ENCODE measurements at regions not wholly inside any gene's neighbourhood (a gene's known extent, or its start where the extent isn't known, plus 50 kb on each side); places are given as distances from the start of the nearest gene placed in this dataset.

DNA sequence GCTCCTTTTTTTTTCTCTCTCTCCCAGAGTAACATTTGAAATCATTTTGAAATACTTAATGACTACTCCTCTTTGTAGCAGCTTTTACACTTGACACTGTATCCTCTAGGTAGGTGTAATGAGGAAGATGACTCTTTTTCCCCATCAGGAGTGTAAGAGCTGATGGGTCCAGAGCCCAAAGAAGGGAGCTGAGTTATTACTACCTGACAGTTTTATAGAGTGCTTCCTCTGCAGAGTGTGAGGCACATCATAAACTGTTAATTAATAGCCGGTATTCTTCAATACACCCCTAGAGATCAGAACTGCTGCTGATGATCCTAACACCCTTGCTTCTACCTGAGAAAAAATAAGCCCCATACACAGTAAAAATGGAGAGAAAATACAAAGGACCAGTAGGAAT is 279.8 kb upstream of the SEMA3A start:
- DNase-seq, result no peak

DNA sequence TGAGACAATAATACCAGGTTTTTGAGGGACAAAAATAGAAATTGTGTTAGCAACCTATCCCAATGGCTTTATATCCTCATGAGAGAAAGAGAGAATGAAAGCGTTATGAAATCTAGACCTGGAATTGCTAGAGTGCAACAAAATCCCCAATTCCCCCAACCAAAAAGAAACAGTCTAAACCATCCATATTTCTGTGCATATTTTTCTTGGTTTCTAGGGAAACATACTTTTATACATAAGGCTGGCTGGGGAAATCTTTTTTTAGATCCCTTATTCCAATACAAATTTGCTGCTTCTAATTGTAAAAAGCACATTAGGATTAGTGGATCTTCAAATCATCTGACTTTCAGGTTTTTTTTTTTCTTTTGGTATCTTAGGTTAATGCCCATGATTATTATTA is 277.0 kb upstream of the SEMA3A start:
- DNase-seq, result no peak

DNA sequence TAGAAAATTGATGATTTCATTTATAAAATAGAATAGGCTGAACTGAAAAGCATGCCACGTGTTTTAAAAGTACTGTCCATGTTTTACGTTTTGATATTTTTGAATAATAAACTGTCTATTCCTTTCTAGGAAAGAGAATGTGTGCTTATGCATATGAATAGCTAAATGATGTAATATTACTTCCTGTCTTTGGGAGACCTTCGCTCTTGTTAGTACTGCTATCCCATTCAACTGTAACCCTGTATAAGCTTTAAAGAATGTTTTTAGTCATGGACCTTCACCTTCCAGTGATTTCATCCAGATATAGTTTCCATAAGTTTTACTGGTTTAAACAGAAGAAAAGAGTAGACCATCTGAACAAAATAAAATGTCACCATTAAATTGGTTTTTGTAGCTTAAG is 274.4 kb upstream of the SEMA3A start:
- no peak for DNase-seq

GRCh38 chr7:84462259-84462658 is 267.7 kb upstream of the SEMA3A start:
- DNase-seq, result no peak

DNA sequence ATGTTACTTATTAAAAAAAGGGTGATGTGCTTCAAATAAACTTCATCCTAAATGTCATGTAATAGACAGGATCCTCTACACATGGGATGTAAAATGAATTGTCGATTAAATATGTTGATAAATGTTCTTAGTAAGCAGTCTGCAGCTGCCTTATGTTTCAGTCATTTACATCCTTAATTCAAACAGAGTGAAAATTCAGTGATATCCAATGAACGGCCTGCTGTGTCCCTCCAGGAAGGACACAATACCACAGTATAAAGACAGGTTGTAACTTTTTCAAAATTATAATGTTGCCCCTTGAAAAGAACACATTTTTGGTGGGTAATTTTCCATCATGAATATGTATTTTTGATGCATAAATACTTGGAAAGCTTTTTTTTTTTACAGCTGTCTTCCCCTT is 266.5 kb upstream of the SEMA3A start:
- DNase-seq, result no peak

DNA sequence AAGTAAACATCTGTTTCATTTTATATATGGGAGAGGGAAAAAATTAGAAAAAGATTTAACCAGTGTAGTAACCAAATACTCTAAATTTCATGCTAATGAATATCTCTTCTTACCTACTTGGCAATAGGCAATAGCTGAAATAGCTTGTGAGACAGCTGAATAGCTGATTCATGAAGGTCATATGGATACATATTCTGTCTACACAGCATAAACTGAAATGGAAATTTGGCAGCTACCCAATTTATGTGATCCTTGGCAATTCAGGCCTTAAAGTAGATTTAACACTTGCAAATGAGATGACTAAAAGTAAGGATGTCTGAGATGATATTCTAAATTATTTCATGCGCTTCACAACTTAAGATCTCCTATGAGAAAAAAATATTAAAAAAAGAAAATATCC is 261.2 kb upstream of the SEMA3A start:
- no peak for DNase-seq

GRCh38 chr7:84454174-84454959 is 259.8 kb upstream of the SEMA3A start:
- DNase-seq, result no peak

GRCh38 chr7:84452618-84453017 is 258.0 kb upstream of the SEMA3A start:
- DNase-seq, result no peak

GRCh38 chr7:84450772-84451171 is 256.2 kb upstream of the SEMA3A start:
- DNase-seq, result no peak

- DNase-seq, result no peak
Observed at GRCh38 chr7:84447636-84448293, 253.2 kb upstream of the SEMA3A start.

GRCh38 chr7:84446991-84447480 is 252.4 kb upstream of the SEMA3A start:
- no peak for DNase-seq

- no peak for DNase-seq
Observed at GRCh38 chr7:84425702-84426259, 231.2 kb upstream of the SEMA3A start.

DNA sequence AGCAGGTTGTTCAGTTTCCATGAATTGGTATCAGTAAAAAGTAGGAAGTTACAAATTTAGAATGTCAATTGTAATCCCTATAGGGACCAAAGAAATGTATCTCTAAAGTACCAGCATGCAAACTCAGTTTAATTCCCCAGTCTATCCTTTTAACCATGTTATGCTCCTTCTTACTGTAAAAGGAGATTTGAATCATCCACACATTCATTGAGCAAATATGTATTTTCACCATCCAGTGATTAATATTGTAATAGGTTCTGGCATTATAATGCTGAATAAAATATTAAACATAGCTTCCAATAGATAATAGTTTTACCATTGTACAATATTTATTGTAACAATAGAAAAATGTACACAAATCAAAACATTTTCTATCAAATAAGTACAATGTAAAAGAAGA is 228.2 kb upstream of the SEMA3A start:
- DNase-seq, result no peak

GRCh38 chr7:84412161-84412969 is 217.8 kb upstream of the SEMA3A start:
- DNase-seq, result no peak

DNA sequence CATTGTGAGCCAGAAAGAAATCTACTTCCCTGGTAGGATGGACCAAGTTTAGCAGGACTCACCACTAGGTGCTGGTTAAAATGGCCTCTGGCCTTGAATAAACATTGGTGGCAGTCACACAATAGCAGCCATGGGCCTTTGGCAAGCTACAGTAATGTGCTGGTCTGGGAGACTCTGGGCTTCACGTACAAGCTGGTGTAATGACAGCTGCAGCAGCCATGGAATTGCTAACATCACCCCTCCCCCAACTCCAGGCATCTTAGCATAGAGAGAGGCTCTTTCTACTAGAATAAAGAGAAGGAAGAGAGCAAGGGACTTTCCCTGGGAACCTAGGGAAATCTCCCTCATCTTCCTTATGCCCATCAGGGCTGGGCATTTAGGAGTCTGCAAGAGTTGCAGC is 205.1 kb upstream of the SEMA3A start:
- DNase-seq, result no peak

GRCh38 chr7:84394219-84394618 is 199.6 kb upstream of the SEMA3A start:
- no peak for DNase-seq

GRCh38 chr7:84393786-84394185 is 199.2 kb upstream of the SEMA3A start:
- DNase-seq, result no peak

DNA sequence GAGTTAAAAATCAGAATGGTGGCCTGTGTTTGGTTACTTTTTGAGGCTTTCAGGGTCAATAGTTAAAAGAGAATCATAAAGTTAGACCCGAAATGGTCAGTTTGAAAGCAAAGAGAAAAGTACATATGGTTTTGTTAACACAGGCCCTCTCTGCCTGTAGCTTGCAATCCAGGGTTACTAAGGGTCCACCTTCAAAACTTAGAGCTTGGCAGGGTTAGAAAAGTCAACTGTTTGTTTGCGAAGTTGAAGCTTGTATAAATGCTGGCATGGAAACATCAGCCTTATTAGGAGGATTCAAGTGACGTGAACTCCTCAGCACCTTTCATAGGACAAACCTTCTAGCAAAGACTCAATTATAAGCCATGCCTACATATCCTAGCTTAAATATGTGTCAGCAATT is 196.3 kb upstream of the SEMA3A start:
- DNase-seq, result no peak

- DNase-seq, result no peak
Observed at GRCh38 chr7:84389242-84389641, 194.7 kb upstream of the SEMA3A start.

- DNase-seq, result no peak
Observed at GRCh38 chr7:84387595-84387994, 193.0 kb upstream of the SEMA3A start.

DNA sequence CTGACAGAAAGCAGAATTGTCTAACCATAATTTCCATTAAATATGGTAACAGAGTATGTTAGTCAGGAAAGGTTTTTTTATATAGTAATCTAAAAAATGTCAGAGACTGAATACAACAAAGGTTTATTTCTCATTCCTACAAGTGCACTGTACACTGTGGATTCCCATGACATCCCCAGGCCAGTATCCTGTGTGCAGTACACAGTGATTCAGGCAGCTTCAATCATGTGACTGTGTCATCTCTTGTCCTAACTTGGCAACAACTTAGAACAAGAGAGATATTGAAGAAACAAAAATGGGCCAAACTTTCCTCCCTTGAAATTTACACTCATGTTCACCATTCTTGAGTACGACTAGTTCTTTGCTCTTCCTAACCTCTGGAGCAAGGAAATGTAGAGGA is 189.8 kb upstream of the SEMA3A start:
- no peak for DNase-seq

DNA sequence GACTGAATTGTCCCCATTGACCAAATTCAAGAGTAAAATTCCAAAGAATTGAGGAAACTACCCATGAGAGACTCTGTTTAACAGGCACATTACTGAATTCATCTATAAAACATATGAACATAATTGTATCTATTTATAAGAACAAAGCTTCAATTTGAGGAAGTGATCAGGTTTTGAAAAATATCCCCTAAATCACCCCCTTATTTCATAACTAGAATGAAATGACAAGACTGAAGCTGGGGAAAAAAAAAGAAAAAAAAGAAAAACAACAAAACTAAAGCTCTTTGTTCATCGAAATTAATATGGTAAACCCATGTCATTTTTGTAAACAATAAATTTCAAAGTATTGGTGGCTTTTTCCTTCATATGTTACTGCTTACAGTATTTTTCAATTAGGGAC is 184.9 kb upstream of the SEMA3A start:
- DNase-seq, result no peak

GRCh38 chr7:84372712-84373111 is 178.1 kb upstream of the SEMA3A start:
- DNase-seq, result no peak
